Neural progenitor cell (in vitro differentiated cells): ENCODE measurements at regions not wholly inside any gene's neighbourhood (a gene's known extent, or its start where the extent isn't known, plus 50 kb on each side); places are given as distances from the start of the nearest gene placed in this dataset.

Experiments used
- EZH2 ChIP-seq: fragments of 200-600 bp; sonication (generic); IDR thresholded peaks from 2 replicates; pipeline ENCODE4 v1.6.1; 2017; ENCODE audit warnings: antibody characterized with exemption, mild to moderate bottlenecking, moderate library complexity
- EZH2phosphoT487 ChIP-seq: fragments of 200-600 bp; sonication (generic); IDR thresholded peaks from 2 replicates; pipeline ENCODE4 v1.6.1; 2017; ENCODE audit warnings: antibody characterized with exemption
- TF ChIP-seq, protein P1 (sequence below): fragments of 200-600 bp; sonication (generic); IDR thresholded peaks from 2 replicates; pipeline ENCODE4 v1.5.1; 2017; ENCODE audit warnings: antibody characterized with exemption, mild to moderate bottlenecking

DNA sequence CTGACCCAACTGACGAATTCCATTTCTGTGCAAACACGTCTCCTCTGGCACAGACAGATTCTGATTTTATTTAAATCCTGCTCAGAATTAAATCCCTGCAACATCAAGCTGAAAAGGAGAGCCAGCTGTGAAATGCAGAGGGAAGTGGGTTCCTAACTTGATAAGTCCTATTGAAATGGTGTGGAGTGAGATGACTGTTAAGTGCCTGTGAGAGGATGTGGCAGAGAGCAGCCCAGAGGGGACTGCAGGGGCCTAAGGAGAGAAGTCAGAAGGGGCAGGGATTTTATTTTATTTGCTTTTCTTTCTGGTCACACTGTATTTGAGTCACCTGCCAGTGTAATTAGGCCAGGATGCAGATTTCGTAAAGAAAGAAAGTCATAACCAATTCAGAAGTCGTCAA, 277.4 kb downstream of the NKX6-1 start:
- TF ChIP-seq, protein P1, sequence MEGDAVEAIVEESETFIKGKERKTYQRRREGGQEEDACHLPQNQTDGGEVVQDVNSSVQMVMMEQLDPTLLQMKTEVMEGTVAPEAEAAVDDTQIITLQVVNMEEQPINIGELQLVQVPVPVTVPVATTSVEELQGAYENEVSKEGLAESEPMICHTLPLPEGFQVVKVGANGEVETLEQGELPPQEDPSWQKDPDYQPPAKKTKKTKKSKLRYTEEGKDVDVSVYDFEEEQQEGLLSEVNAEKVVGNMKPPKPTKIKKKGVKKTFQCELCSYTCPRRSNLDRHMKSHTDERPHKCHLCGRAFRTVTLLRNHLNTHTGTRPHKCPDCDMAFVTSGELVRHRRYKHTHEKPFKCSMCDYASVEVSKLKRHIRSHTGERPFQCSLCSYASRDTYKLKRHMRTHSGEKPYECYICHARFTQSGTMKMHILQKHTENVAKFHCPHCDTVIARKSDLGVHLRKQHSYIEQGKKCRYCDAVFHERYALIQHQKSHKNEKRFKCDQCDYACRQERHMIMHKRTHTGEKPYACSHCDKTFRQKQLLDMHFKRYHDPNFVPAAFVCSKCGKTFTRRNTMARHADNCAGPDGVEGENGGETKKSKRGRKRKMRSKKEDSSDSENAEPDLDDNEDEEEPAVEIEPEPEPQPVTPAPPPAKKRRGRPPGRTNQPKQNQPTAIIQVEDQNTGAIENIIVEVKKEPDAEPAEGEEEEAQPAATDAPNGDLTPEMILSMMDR, result no peak
- TF ChIP-seq EZH2 (no peak), EZH2phosphoT487 (no peak)
